Activated CD4-positive, alpha-beta T cell treated with anti-CD3 and anti-CD28 coated beads, Interleukin-2, amount 50 U/mL, for 24 hours (primary cell): ENCODE measurements at regions not wholly inside any gene's neighbourhood (a gene's known extent, or its start where the extent isn't known, plus 50 kb on each side); places are given as distances from the start of the nearest gene placed in this dataset.

Source experiments
- DNase-seq, 2 donors: peaks; one replicate each; pipeline ENCODE4 v3.0.0-alpha.2; 2020; ENCODE audit warnings: low read depth in 1 of 2, low spot score in 1 of 2

- DNase-seq, result no peak
These were observed 387.9 kb upstream of the ANO3 start for GRCh38 chr11:25943777-25944661.

DNA sequence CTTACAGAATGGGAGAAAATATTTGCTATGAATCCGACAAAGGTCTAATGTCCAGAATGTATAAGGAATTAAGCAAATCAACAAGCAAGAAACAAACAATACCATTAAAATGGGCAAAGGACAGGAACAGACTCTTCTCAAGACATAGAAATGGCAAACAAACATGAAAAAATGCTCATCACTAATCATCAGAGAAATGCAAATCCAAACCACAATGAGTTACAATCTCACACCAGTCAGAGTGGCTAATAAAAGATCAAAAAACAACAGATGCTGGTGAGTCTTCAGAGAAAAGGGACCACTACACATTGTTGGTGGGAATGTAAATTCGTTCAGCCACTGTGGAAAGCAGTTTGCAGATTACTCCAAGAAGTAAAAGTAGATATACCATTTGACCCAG is 382.0 kb upstream of the ANO3 start:
- DNase-seq, result no peak

GRCh38 chr11:25953006-25953405 is 378.9 kb upstream of the ANO3 start:
- no peak for DNase-seq

- no peak for DNase-seq
These were observed 373.9 kb upstream of the ANO3 start for GRCh38 chr11:25958045-25958444.

- DNase-seq, result no peak
These were observed 370.4 kb upstream of the ANO3 start for GRCh38 chr11:25961539-25961938.

DNA sequence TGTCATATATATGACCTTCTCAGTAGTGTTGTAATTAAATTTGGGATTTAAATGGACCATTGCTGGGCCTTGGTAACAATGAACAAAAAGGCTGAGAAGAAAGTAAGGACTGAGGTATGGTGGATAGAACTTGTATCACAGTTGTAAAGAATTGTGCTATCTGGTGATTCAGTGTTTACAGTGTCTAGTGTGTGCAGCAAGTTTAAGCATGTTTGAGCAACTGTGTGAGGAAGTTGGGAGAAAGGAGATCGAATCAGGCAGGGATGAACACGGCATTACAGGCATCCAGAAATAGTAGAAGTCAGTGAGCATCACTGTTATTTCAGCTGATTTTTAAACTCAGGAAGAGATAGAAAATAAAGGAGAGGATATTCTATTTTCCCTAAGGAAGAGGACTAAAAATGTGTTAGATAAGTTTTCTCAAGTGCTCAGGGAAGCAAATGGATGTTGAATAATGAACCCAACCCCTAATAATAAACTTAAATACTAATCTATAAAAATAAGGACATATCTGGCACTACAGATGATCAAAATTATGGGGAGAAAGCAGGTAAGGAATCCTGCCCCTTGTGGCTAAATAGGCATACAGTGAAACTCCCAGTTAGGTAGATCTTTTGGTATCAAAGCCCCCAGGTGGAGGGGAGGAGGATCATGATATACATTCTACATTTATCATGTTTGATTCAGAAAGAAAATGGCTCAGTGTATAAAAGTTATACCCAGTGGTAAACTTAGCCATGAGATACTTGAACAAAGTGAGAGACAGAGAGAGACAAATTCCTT is 361.0 kb upstream of the ANO3 start:
- DNase-seq, result no peak

DNA sequence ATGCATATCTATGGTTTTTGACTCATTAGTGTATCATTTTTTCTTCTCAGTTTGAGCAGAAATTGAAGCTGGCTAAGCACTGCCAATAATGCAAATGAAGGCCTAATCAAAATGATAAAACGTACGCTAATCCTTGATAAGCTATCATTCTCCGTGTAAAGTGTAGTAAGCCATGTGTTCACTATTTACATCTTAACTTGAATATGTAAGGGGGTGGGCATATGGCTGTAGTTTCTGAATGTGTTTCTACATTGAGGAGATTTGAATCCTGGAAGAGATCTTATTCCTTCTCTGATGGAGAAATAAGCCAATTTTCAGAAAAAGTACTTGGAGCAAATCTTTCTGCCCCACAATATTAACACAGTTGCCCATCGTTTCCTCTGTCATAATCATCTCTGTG is 351.8 kb upstream of the ANO3 start:
- DNase-seq, result no peak

GRCh38 chr11:25981998-25982397 is 349.9 kb upstream of the ANO3 start:
- no peak for DNase-seq

DNA sequence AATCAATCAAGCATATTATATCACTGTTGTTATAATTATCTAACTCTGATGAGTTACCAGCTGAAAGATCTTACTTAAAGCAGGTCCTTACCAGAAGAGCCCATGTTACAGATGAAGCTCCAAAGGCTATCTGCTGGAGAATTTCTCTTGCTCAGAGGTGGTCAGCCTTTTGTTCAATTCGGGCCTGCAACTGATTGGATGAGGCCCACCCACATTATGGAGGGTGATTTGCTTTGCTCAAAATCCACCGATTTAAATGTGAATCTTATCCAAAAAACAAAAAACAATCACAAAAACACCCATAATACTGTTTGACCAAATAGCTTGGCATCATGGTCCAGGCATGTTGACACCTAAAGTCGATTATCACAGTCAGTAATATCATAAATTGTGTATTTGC is 348.6 kb upstream of the ANO3 start:
- no peak for DNase-seq

DNA sequence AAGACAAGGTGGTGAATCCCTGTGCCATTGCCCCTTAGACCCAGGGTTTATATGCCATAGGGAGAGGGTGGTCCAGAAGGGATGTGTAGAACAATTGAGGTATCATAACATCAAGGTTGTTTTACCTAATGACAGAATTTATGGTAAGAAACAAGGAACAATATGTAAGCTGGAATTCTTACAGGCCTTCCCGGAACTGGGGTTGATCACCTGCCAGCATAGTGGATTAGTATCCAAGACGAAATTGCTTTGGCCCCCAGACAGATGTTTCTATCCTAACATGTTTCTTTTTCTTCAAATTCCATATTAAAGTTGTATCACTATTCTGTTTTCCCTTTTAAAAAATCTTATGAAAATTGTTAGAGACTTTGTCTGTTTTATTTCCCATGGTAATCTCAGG is 343.8 kb upstream of the ANO3 start:
- DNase-seq, result no peak

DNA sequence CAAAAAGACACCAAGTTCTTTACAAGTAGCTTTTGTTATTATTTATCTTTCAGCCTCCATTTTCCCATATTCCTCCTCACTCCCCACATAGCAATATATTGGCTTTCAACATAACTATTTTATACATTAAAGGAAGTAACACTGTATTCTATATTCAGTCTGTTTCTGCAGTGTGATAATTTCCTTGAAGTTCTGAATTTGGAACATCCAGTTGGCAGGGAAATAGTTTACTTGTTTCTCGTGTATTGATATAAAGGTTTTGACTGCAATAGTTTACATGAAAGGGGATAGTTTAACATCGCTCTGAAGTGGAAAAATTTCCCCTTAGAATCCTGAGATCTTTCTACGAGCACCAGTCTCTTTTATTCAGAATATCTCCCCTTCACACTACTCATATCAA is 341.5 kb upstream of the ANO3 start:
- DNase-seq, result no peak

DNA sequence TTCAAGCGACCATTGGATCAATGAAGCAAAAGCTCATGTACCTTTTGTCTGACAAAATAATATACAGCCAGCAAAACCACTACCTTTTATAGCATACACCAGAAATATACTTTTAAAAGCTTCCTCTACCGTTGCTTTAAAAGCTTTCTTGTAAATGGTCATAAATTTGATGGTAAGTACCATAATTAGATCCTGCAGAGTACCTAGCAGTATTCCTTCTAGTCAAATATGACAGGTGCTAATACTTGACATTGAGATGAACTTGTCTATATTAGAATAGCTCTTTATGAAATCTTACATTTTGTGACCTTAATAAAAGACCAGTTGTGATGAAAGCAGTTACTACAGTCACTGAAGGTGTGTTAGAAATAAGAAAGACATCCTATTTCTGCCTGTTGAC is 340.5 kb upstream of the ANO3 start:
- DNase-seq, result no peak

DNA sequence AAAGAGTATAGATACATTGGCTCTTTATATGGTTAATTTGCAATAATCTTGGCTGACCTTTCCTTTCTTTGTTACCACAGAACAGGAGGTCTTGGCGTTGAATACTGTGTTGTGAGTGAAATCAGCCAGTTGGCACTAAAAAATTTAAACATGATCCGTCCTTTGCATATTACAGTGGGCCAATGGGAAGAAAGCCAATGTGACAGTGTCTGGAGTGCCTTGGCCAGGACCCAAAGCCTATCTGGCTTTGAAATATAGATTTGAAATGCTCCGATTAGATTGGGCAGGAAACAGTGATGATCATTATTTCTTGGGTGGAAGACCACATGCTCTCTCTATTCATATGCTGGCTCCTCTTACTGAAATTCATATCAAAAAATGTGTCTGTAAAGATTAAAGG is 339.6 kb upstream of the ANO3 start:
- no peak for DNase-seq

GRCh38 chr11:25993016-25993415 is 338.9 kb upstream of the ANO3 start:
- no peak for DNase-seq

- DNase-seq, result no peak
These were observed 320.5 kb upstream of the ANO3 start for GRCh38 chr11:26011474-26011873.

GRCh38 chr11:26014456-26015115 is 317.3 kb upstream of the ANO3 start:
- no peak for DNase-seq

GRCh38 chr11:26017322-26017860 is 314.5 kb upstream of the ANO3 start:
- DNase-seq, result no peak

- DNase-seq, result no peak
These were observed 314.0 kb upstream of the ANO3 start for GRCh38 chr11:26017903-26018302.

GRCh38 chr11:26018336-26018735 is 313.6 kb upstream of the ANO3 start:
- DNase-seq, result no peak

DNA sequence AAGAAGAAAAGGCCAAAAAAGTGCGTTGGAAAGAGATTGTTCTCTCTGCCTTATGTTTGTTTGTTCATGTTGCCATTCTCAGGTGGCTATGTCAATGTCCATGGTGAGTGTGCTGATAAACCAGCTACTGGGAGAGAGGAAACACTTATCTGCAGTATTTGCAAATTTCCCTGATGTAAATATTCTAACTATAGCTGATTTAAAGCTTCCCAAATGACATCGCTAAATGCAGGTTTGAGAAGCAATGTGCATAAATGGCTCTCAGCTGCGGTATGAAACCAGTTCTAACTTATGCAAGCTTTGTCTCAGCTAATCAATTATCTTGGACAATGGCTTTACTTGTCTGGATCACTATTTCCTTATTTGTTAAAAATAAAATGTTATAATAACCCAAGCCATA is 312.5 kb upstream of the ANO3 start:
- DNase-seq, result no peak

- no peak for DNase-seq
These were observed 310.9 kb upstream of the ANO3 start for GRCh38 chr11:26021017-26021416.

DNA sequence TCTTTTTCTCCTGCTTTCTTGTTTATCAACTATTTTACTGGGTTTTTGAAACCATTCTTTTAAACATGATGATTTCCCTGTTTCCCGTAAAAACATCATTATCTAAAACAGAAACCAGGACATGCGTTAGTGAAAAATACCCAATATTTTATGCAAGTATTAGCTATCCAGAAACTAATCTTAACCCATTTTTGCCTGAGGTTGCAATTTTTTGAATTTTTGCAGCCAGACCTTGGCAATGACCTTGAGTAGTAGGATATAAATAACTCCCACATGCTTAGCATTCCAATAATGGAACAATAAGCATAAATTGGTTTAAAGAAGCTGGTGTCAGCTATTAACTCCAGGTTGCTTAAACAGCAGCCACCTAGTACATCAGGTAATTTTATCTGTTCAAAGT is 308.9 kb upstream of the ANO3 start:
- DNase-seq, result no peak
